ENCODE measurements at regions not wholly inside any gene's neighbourhood (a gene's known extent, or its start where the extent isn't known, plus 50 kb on each side); places are given as distances from the start of the nearest gene placed in this dataset.

- H3K9ac ChIP-seq (ENCODE audit: low read depth, low read length) = no peak overlapping the region
- H2AK9ac ChIP-seq (replicated peaks; ENCODE audit: low read depth, low read length, poor library complexity) = no peak overlapping the region
- no peak overlapping the region for H2BK120ac ChIP-seq (ENCODE audit: low read depth, low read length)
- H4K91ac ChIP-seq (ENCODE audit: insufficient read depth, low read depth, low read length) = no peak overlapping the region
- no peak overlapping the region for H3K56ac ChIP-seq (ENCODE audit: extremely low read depth, insufficient read depth, low read length)
- in situ Hi-C loops (cut with MboI; ENCODE audit: low sequenced_read_pairs) = no loop called here
- 83% methylated on average over 1 of the region's 11 CpGs; no CpG with 5 or more reads in 1 of the 2 experiments for WGBS, 2 experiments (ENCODE audit: extremely low coverage in 2 of 2, insufficient read length in 1 of 2)
- H2BK5ac ChIP-seq (ENCODE audit: low read depth, low read length, poor library complexity, severe bottlenecking) = no peak overlapping the region
- H3K4ac ChIP-seq (ENCODE audit: low read depth, low read length) = no peak overlapping the region
- ChIA-PET POLR2A (ENCODE audit: unreplicated experiment) (no interaction called here), CTCF (no interaction called here)
- no peaks in the 10 kb centered on the region for H3K9me3 ChIP-seq (ENCODE audit: control insufficient read depth, insufficient read depth, low read length)
- no peaks in the 10 kb centered on the region for H4K20me1 ChIP-seq (ENCODE audit: insufficient read depth, low read length)
- H3K18ac ChIP-seq (ENCODE audit: low read depth, low read length) = no peak overlapping the region
- no peaks in the 10 kb centered on the region for H3K36me3 ChIP-seq (ENCODE audit: control insufficient read depth, insufficient read depth, low read length)
- no peaks in the 10 kb centered on the region for H3K79me1 ChIP-seq (ENCODE audit: low read depth in 1 of 2, low read length in 2 of 2)
- no peak overlapping the region for H3K4me3 ChIP-seq (ENCODE audit: insufficient read depth, low read depth, low read length)
- no peak overlapping the region for H3K23ac ChIP-seq (ENCODE audit: low read depth, low read length)
- H3K4me2 ChIP-seq (ENCODE audit: low read depth, low read length) = no peak overlapping the region
- no peak overlapping the region for H3K27ac ChIP-seq (ENCODE audit: insufficient read depth, low read length)
- ATAC-seq (ENCODE audit: low read depth) (no peak), DNase-seq (no peak)
- no peaks in the 10 kb centered on the region for H3K4me1 ChIP-seq (ENCODE audit: control insufficient read depth, insufficient read depth, low read length)
- no peak overlapping the region for H2BK20ac ChIP-seq (ENCODE audit: low read depth, low read length)
- H3K9me1 ChIP-seq (ENCODE audit: insufficient read depth, low read length) = no peaks in the 10 kb centered on the region
- H3K27me3 ChIP-seq (ENCODE audit: control insufficient read depth, insufficient read depth, low read length) = no peaks in the 10 kb centered on the region
- H2BK15ac ChIP-seq (ENCODE audit: low read depth, low read length) = no peak overlapping the region
- no peak overlapping the region for H3K14ac ChIP-seq (replicated peaks; ENCODE audit: low read depth, low read length)
- dilution Hi-C loops (cut with HindIII; ENCODE audit: low sequenced_read_pairs, unreplicated experiment) = no loop called here
- no peak overlapping the region for H2AK5ac ChIP-seq (ENCODE audit: low read depth, low read length)
- intact Hi-C loops (cut with micrococcal nuclease) = no loop called here
- no peak overlapping the region for H4K8ac ChIP-seq (ENCODE audit: low read depth in 2 of 2, low read length in 2 of 2)
- peak; percentile 83 for TF ChIP-seq MAFK (IDR thresholded peaks at IDR 0.05; ENCODE audit: low read depth, low read length)
- TF ChIP-seq SMC3 (IDR thresholded peaks at IDR 0.05; ENCODE audit: low read depth, low read length) = no peak
- H4K5ac ChIP-seq (ENCODE audit: low read depth, low read length) = no peak overlapping the region
- H2AFZ ChIP-seq (replicated peaks; ENCODE audit: low read length, poor library complexity) = no peak overlapping the region
- BruUV-seq (replicated peaks) = no TSS peak
Measured at GRCh38 chr13:80189889-80190597, 150.9 kb downstream of the SPRY2 start.

Measured in IMR-90 (cell line).